H9 (cell line): ENCODE measurements at regions not wholly inside any gene's neighbourhood (a gene's known extent, or its start where the extent isn't known, plus 50 kb on each side); places are given as distances from the start of the nearest gene placed in this dataset.

Experiments used
- DNase-seq: peaks from one replicate; pipeline ENCODE4 v3.0.0-alpha.2; 2017
- H2AFZ ChIP-seq: one replicate; pipeline ENCODE4 v1.6.1; 2013; ENCODE audit warnings: mild to moderate bottlenecking, low read length, control low read depth, moderate library complexity
- H2AK5ac ChIP-seq: 2 replicates; pipeline ENCODE4 v1.6.1; 2013; ENCODE audit warnings: low read length, control low read depth, mixed read lengths; ENCODE audit not compliant: insufficient read length
- H2BK120ac ChIP-seq: one replicate; pipeline ENCODE4 v1.6.1; 2013; ENCODE audit warnings: low read depth, mild to moderate bottlenecking, low read length, control low read depth, inconsistent platforms; ENCODE audit not compliant: poor library complexity, severe bottlenecking
- H2BK12ac ChIP-seq: 2 replicates; pipeline ENCODE4 v1.6.1; 2013; ENCODE audit warnings: low read length, control low read depth, mixed read lengths, low read depth; ENCODE audit not compliant: insufficient read length
- H2BK15ac ChIP-seq: 2 replicates; pipeline ENCODE4 v1.6.1; 2013; ENCODE audit warnings: low read depth, low read length, control low read depth
- H2BK20ac ChIP-seq: one replicate; pipeline ENCODE4 v1.6.1; 2013; ENCODE audit warnings: low read depth, mild to moderate bottlenecking, low read length, control low read depth, inconsistent platforms; ENCODE audit not compliant: poor library complexity, severe bottlenecking
- H2BK5ac ChIP-seq: 2 replicates; pipeline ENCODE4 v1.6.1; 2013; ENCODE audit warnings: low read length, control low read depth, mixed read lengths; ENCODE audit not compliant: insufficient read length
- H3K14ac ChIP-seq: 2 replicates; pipeline ENCODE4 v1.6.1; 2013; ENCODE audit warnings: low read length, control low read depth; ENCODE audit not compliant: insufficient read depth
- H3K18ac ChIP-seq: 2 replicates; pipeline ENCODE4 v1.6.1; 2013; ENCODE audit warnings: low read depth, mild to moderate bottlenecking, mixed read lengths, low read length, control low read depth; ENCODE audit not compliant: insufficient read length
- H3K23ac ChIP-seq: 2 replicates; pipeline ENCODE4 v1.6.1; 2013; ENCODE audit warnings: low read length, control low read depth, mixed read lengths, low read depth; ENCODE audit not compliant: insufficient read length
- H3K23me2 ChIP-seq: 2 replicates; pipeline ENCODE4 v1.6.1; 2013; ENCODE audit warnings: low read depth, mild to moderate bottlenecking, mixed read lengths, low read length, control low read depth; ENCODE audit not compliant: insufficient read length, poor library complexity, severe bottlenecking
- H3K27ac ChIP-seq: 2 replicates; pipeline ENCODE4 v1.5.1; 2013; ENCODE audit warnings: low read length, control low read depth, mixed read lengths, low read depth; ENCODE audit not compliant: insufficient read length
- H3K27me3 ChIP-seq: 2 replicates; pipeline ENCODE4 v1.6.1; 2013; ENCODE audit warnings: low read length, control low read depth, inconsistent platforms; ENCODE audit not compliant: insufficient read depth
- H3K4ac ChIP-seq: 2 replicates; pipeline ENCODE4 v1.6.1; 2013; ENCODE audit warnings: low read depth, mild to moderate bottlenecking, control low read depth, inconsistent platforms, low read length, moderate library complexity
- H3K4me1 ChIP-seq: 2 replicates; pipeline ENCODE4 v1.6.1; 2013; ENCODE audit warnings: low read length, control low read depth, inconsistent platforms; ENCODE audit not compliant: insufficient read depth
- H3K4me2 ChIP-seq: 2 replicates; pipeline ENCODE4 v1.6.1; 2013; ENCODE audit warnings: low read length, control low read depth, mixed read lengths; ENCODE audit not compliant: insufficient read length, insufficient read depth
- H3K56ac ChIP-seq: 2 replicates; pipeline ENCODE4 v1.6.1; 2013; ENCODE audit warnings: low read depth, mild to moderate bottlenecking, mixed read lengths, low read length, control low read depth; ENCODE audit not compliant: insufficient read length
- H3K79me1 ChIP-seq: 2 replicates; pipeline ENCODE4 v1.6.1; 2013; ENCODE audit warnings: low read depth, mild to moderate bottlenecking, moderate library complexity, low read length, control low read depth, inconsistent platforms; ENCODE audit not compliant: insufficient read depth, poor library complexity, severe bottlenecking
- H3K79me2 ChIP-seq: 2 replicates; pipeline ENCODE4 v1.6.1; 2013; ENCODE audit warnings: low read length, control low read depth, inconsistent platforms; ENCODE audit not compliant: insufficient read depth
- H3K9ac ChIP-seq: 2 replicates; pipeline ENCODE4 v1.6.1; 2013; ENCODE audit warnings: low read length, control low read depth, mixed read lengths; ENCODE audit not compliant: insufficient read length; ENCODE audit errors: extremely low read depth
- H3K9me3 ChIP-seq: one replicate; pipeline ENCODE4 v1.6.1; 2013; ENCODE audit warnings: low read depth, low read length, inconsistent platforms; ENCODE audit not compliant: control insufficient read depth
- H3T11ph ChIP-seq: one replicate; pipeline ENCODE4 v1.6.1; 2013; ENCODE audit warnings: mild to moderate bottlenecking, low read length, control low read depth, inconsistent platforms
- H4K20me1 ChIP-seq: one replicate; pipeline ENCODE4 v1.6.1; 2013; ENCODE audit not compliant: control insufficient read depth, insufficient read length, insufficient read depth
- H4K5ac ChIP-seq: 2 replicates; pipeline ENCODE4 v1.6.1; 2013; ENCODE audit warnings: low read depth, mild to moderate bottlenecking, mixed read lengths, low read length, control low read depth; ENCODE audit not compliant: insufficient read length
- H4K8ac ChIP-seq: replicated peaks from 2 replicates; pipeline ENCODE4 v1.6.1; 2013; ENCODE audit warnings: low read length, control low read depth, mixed read lengths, low read depth; ENCODE audit not compliant: insufficient read length
- H4K91ac ChIP-seq: 2 replicates; pipeline ENCODE4 v1.6.1; 2013; ENCODE audit warnings: low read depth, mild to moderate bottlenecking, moderate library complexity, mixed read lengths, low read length, control low read depth; ENCODE audit not compliant: insufficient read length
- H3K27ac Mint-ChIP-seq, 3 experiments: 2 replicates in 2 of 3; 3 replicates in 1 of 3; pipeline ENCODE4 v1.8.0; 2020 to 2021; ENCODE audit warnings: mixed read lengths in 3 of 3, mild to moderate bottlenecking in 1 of 3, moderate library complexity in 1 of 3
- H3K27me3 Mint-ChIP-seq: 2 replicates; pipeline ENCODE4 v1.8.0; 2021; ENCODE audit warnings: low read depth, mild to moderate bottlenecking, moderate library complexity, mixed read lengths
- H3K36me3 Mint-ChIP-seq, 3 experiments: 2 replicates in 2 of 3; 3 replicates in 1 of 3; pipeline ENCODE4 v1.8.0; 2020 to 2021; ENCODE audit warnings: low read depth in 3 of 3, mixed read lengths in 3 of 3; ENCODE audit not compliant: insufficient read depth in 1 of 3
- H3K4me1 Mint-ChIP-seq, 2 experiments: 2 replicates each; pipeline ENCODE4 v1.8.0; 2020; ENCODE audit warnings: mixed read lengths in 2 of 2
- H3K4me3 Mint-ChIP-seq, 2 experiments: 2 replicates in 1 of 2; 3 replicates in 1 of 2; pipeline ENCODE4 v1.8.0; 2020 to 2021; ENCODE audit warnings: mild to moderate bottlenecking in 2 of 2, mixed read lengths in 2 of 2, moderate library complexity in 1 of 2
- H3K9me3 Mint-ChIP-seq, 2 experiments: 2 replicates in 1 of 2; 3 replicates in 1 of 2; pipeline ENCODE4 v1.8.0; 2020; ENCODE audit warnings: mild to moderate bottlenecking in 2 of 2, mixed read lengths in 2 of 2, moderate library complexity in 1 of 2
- whole genome bisulfite sequencing: extraction: QIAGEN DNeasy Blood & Tissue Kit; methylation state at CpG from one replicate; pipeline ENCODE4 v1.1.7; 2013; ENCODE audit warnings: missing lambda C conversion rate, low lambda C conversion rate, mixed read lengths; ENCODE audit not compliant: insufficient read length; ENCODE audit errors: extremely low coverage; 5-methylcytosine and 5-hydroxymethylcytosine counted together
- TF ChIP-seq, protein P1 (sequence below): fragments of 200-600 bp; sonication (generic); conservative IDR thresholded peaks from 3 replicates; pipeline ENCODE4 v1.8.0; 2021; ENCODE audit warnings: antibody characterized with exemption, mild to moderate bottlenecking

DNA sequence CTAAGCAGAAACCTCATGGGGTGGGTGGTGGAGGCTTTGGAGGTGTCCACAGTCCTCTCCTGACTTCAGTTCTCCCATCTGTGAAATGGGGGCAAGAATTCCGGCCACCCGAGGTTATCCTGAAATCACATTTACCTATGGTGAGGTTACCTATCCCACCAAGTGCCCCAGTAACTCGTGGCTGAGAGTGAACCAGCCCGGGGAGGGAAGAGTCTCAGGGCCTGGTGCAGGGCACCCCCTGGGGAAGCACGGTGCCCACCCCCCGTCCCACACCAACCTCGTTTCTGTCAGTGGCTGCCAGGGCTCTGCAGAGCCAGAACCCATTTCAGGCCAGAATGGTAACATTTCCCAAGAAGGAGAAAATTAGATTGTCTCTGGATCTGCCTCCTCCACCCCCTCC lies 83.7 kb upstream of the VSTM2B start:
- H3T11ph ChIP-seq, result no peak overlapping the region
- no peaks in the 10 kb centered on the region for H3K79me1 ChIP-seq
- H3K4me1 Mint-ChIP-seq, result no peaks in the 10 kb centered on the region
- no peak overlapping the region for H2BK12ac ChIP-seq
- H3K4ac ChIP-seq, result no peak overlapping the region
- no peak overlapping the region; a peak in 1 of 5 replicates for H3K4me3 Mint-ChIP-seq
- no peaks in the 10 kb centered on the region for H3K9me3 ChIP-seq
- H2BK120ac ChIP-seq, result no peak overlapping the region
- peaks cover 17 to 18% of the 10 kb centered on the region in 2 experiments for H3K9me3 Mint-ChIP-seq
- no peaks in the 10 kb centered on the region for H3K23me2 ChIP-seq
- no peak for DNase-seq
- H2BK5ac ChIP-seq, result no peak overlapping the region
- no peaks in the 10 kb centered on the region for H4K20me1 ChIP-seq
- H3K79me2 ChIP-seq, result no peaks in the 10 kb centered on the region
- peaks cover 0 to 4% (median 0%) of the 10 kb centered on the region in 3 experiments; a peak in 2 of 7 replicates for H3K36me3 Mint-ChIP-seq
- no peaks in the 10 kb centered on the region for H3K4me1 ChIP-seq
- no peak overlapping the region for H4K91ac ChIP-seq
- peaks cover 19% of the 10 kb centered on the region for H3K27me3 Mint-ChIP-seq
- no peak overlapping the region for H3K23ac ChIP-seq
- no peak overlapping the region for H2BK15ac ChIP-seq
- H3K9ac ChIP-seq, result no peak overlapping the region
- WGBS, result no CpG with 5 or more reads among the region's 7 CpGs
- no peak overlapping the region for H3K18ac ChIP-seq
- H3K14ac ChIP-seq, result no peak overlapping the region
- no peak overlapping the region for H3K27ac Mint-ChIP-seq
- no peak overlapping the region for H4K5ac ChIP-seq
- H2AFZ ChIP-seq, result no peak overlapping the region
- H3K4me2 ChIP-seq, result no peak overlapping the region
- H2BK20ac ChIP-seq, result no peak overlapping the region
- H3K27me3 ChIP-seq, result no peaks in the 10 kb centered on the region
- H3K56ac ChIP-seq, result no peak overlapping the region
- H4K8ac ChIP-seq, result no peak overlapping the region
- no peak overlapping the region for H3K27ac ChIP-seq
- no peak overlapping the region for H2AK5ac ChIP-seq
- TF ChIP-seq, protein P1, sequence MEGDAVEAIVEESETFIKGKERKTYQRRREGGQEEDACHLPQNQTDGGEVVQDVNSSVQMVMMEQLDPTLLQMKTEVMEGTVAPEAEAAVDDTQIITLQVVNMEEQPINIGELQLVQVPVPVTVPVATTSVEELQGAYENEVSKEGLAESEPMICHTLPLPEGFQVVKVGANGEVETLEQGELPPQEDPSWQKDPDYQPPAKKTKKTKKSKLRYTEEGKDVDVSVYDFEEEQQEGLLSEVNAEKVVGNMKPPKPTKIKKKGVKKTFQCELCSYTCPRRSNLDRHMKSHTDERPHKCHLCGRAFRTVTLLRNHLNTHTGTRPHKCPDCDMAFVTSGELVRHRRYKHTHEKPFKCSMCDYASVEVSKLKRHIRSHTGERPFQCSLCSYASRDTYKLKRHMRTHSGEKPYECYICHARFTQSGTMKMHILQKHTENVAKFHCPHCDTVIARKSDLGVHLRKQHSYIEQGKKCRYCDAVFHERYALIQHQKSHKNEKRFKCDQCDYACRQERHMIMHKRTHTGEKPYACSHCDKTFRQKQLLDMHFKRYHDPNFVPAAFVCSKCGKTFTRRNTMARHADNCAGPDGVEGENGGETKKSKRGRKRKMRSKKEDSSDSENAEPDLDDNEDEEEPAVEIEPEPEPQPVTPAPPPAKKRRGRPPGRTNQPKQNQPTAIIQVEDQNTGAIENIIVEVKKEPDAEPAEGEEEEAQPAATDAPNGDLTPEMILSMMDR, result no peak
